GM21360 (cell line): ENCODE measurements at regions not wholly inside any gene's neighbourhood (a gene's known extent, or its start where the extent isn't known, plus 50 kb on each side); places are given as distances from the start of the nearest gene placed in this dataset.

Source experiments
- ATAC-seq: cut with Tn5 transposase; IDR thresholded peaks from one replicate; pipeline ENCODE4 v1.9.1; 2021; ENCODE audit warnings: mild to moderate bottlenecking, moderate library complexity; ENCODE audit not compliant: unreplicated experiment

GRCh38 chr4:111464251-111465045 lies 680.8 kb upstream of the FAM241A start:
- no peak for ATAC-seq

DNA sequence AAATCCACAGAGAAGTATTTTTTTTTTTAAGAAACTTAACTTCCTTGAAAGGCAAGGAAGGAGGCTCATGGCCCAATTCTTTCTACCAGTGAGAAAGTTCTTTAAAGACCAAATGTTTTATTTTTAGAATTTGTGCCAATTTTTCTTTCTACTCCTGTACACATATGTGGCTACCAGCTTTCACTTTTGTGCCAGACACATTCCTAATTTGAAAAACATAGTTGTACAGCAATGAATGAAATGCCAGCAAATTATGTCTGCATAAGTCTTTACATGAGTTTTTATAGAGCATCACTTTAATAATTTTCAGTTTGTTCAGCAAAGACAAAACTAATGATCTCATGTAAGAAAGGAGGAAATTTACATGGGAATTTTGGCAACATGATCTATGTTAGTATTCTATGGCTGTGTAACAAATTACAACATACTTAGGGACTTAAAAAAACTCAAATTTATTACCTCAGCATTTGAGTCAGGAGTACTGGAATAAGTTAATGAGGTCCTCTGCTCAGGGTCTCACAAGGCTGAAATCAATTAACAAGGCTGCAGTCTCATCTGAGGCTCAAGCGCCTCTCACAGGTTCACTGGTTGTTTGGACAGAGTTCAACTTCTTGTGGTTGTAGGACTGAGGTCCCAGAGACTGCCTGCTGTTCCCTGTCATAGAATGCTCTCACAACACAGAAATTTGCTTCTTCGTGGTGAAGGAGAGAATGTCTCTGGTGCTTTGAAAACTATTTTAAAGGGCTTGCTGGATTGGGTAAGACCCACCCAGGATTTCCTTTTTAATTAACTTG lies 678.2 kb upstream of the FAM241A start:
- ATAC-seq: no peak

DNA sequence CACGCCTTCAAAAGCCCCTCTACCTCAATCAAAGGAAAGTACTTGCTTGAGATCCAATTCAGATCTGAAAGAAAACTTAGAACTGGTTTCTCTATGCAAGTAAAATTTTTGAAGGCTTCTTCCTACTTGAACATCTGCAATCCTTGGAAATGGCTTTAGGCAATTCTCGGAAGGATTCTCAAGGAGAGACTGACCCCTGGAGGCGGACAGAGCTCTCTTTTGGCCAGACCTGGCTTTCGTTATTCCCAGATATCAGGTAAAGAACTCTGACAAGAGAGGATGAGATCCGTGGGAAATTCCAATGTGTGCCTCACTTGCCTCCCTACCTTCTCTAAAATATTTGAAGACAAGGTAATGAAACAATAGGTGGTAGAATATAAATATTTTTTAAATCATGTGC lies 670.3 kb upstream of the FAM241A start:
- no peak for ATAC-seq

DNA sequence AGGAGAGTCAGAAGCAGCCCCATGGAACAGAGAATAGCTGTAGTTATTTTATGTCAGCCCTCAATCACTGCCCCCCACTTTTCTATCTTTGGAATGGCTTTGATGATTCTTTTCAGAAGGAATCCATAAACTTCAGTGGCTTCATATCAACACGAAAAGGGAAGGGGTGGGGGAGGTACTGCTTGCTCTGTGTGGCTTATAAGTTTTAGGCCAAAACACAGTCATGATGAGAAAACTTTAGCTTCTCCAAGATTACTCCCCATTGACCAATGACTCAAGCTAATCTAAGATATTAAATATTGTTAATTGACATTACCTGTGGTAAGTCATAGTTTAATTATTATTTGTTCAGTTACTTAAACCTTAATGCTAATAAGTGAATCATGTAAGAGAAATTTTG lies 669.6 kb upstream of the FAM241A start:
- ATAC-seq: no peak

DNA sequence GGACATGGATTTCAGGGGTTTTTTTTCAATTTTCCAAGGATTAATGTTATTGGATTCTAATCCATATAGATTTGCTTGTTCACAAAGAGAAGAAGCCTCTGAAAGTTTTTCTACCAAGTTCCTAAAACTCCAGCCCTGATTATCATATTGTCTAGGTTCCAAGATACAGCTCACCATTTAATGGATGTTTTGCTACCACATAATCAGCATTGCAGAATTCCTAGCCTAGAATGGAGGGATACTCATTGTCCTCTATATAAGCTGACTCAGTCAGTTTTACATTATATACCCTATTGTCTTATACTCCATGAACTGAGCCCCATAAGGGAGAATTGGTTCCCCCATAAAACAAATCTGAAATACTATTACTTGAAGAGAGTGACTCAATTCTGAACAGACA lies 664.7 kb upstream of the FAM241A start:
- no peak for ATAC-seq

DNA sequence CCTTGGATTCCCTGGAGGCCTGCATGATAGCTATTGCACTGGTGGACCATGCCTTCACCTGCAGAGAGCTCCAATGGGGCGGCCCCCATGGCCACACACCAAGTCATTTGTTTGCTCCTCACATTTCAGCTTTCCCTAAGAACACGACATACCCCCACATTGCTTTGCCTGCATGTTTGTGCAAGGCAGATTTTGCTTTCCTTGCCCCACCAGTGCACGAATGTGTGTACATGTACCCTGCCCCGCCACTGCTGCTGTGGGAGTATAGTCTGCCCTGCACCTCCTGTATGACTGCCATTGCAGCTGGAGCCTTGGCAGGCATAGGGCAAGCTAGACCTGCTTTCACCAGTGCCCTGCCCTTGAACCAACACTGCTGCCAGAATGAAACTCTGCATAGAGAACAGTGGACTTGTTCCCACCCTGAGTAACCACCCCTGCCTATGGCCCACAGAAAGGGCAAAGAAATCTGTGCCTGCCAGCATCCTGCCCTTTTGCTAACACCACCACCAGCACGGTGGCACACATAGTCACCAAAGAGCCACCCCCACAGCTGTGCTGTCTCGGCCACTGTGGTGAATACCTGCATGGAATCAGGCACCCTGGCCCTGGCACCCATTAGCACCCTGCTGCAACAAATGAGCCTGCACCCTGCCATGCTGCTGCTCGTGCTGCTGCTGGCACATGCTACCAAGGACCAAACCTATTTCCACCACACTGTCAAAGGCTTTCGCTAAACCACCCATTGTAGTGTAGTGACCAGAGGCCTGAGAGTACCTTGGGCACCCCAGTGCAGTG lies 661.7 kb upstream of the FAM241A start:
- no peak for ATAC-seq

- ATAC-seq: no peak
Observed at GRCh38 chr4:111492496-111492895, 652.8 kb upstream of the FAM241A start.

DNA sequence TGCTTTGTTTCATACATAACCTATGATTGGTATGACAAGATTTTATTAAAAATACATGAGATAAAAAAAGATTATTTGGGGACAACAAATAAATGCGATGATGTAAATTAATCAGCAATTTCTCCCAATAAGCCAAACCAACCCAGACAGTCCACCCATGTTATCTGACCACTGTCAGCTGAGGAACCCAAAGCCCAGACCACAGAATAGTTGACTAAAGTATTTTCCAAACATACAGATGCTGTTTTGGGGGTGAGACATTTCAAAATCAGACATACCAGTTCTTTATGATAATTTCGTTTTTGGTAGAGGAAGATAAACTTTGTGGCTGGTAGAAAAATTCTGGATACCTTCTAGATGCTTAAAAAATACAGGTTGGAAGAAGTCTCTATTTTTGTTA lies 650.8 kb upstream of the FAM241A start:
- no peak for ATAC-seq

DNA sequence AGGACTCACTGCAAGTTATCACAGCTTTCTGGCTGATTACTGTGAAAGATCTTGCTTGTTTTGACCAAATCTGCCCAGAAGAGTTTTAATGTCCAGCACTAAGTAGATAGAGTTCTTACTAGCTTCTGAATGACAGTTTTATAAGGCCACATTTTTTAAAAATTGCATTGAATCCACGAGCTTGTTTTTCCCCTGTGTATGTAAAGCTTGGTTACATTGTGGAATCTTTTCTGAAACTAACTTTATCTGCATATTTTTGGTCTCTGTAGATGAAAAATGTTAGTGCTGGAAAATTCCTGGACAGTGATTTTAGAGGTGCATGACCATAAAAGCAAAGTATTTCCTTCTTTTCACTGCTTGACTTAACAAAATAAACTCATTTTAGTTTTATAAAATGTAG lies 650.3 kb upstream of the FAM241A start:
- no peak for ATAC-seq

DNA sequence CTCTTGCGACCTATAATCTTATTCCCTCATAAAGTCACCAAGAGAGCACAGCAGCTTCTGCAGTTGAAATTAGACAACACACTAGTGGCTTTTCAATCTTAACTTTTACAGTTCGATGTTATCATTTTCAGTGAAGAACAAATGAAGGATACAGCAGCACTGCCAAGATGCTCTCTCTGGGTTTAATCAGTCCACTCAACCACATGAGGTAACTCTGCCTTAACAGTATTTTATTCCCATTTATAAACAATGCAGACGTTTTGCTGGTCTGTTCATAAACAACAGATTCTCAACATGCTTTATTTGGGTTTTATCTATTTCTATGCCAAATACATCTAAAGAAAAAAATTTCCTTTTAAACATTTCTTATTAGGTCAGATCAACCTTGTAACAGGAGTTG lies 646.0 kb upstream of the FAM241A start:
- ATAC-seq: no peak

- ATAC-seq: no peak
Observed at GRCh38 chr4:111499706-111500105, 645.5 kb upstream of the FAM241A start.

- ATAC-seq: no peak
Observed at GRCh38 chr4:111500858-111501257, 644.4 kb upstream of the FAM241A start.

GRCh38 chr4:111501946-111502345 lies 643.3 kb upstream of the FAM241A start:
- no peak for ATAC-seq

DNA sequence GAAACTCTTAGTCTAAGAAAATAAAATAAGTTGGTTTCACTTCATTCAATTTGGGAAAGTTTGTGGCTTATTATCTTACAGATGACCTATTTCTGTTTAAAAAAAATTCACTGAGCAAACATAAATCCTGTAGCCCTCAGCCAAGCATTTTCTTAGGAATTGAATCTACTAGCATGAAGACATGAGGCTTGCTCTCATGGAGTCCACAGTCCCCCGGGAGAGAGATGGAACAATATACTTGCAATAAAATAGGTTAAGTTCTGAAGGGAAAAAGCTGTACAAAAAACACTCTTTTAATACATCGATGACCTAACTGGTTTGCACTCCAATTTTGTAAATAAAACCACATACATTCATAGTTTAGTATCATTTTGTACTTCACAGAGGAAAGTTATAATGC lies 642.6 kb upstream of the FAM241A start:
- ATAC-seq: no peak

DNA sequence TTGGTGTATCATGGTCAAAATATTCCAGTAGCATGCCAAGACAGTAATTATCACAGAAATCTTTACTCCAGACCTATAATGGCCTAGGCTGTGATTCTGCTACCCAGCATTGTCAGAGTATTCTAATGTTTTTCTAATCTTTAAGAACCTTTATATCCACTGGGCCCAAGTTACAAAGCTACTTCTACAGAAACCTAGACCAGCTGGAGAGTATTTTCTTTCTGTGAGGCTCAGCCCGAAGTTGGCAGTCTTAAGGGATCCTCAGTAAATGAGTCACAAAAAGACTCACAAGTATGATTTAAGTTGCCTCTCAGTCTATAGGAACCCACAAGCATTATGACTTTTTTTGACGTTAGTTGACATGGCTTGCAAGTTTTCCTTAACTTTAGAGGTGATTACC lies 638.5 kb upstream of the FAM241A start:
- ATAC-seq: no peak

DNA sequence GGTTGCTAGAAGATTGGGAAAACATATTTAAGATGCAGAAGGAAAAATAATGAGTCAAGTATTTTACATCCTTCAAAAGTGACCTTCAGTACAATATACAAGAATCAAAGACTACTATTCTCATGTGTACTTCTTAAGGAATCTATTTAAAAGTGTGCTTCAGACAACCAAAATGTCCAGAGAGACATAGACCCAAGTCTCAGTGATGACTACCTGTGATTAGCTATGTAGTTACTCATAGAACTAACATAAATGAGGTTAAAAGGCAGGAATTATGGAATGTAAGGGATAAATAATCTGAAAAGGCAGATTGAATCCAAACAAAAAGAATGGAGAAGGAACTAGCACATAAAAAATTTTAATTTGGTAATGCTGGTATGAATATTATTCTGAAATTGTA lies 634.7 kb upstream of the FAM241A start:
- no peak for ATAC-seq

- ATAC-seq: no peak
Observed at GRCh38 chr4:111512081-111512783, 633.0 kb upstream of the FAM241A start.

GRCh38 chr4:111519683-111520082 lies 625.6 kb upstream of the FAM241A start:
- ATAC-seq: no peak

DNA sequence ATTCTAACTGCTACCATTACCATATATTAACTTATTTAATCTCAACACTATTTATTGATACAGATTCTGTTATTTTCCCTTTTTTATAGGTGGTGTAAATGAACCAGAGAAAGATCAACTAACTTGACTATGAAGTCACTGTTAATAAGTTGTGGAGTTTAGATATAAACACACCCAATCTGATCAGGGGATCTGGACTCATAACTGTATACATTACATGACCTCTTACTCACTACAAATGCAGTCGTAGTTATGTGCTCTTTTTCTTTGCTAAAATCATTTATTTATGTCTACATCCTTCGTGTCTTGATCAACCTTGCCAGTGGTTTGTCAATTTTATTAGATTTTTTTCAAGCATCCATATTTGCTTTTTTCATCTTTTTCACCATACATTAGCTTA lies 614.8 kb upstream of the FAM241A start:
- ATAC-seq: no peak

DNA sequence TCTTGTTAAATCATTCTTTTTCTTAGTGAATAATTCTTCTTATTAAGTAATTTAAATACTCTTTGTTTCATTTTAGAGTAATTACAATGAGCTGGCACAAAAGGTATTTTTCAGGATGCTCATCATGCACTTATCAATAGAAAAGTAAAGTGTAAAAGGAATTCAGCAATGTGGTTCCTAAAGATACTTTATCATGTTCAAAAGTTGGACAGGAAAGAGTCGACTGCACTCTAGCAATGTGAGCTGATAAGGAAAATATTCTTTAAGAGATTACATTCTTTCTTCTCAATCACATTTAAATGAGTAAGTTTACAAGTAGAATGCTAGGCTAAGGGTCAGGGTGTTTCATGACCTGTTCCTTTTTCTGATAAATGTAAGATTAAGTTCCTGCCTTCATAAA lies 609.5 kb upstream of the FAM241A start:
- ATAC-seq: no peak

GRCh38 chr4:111537165-111537564 lies 608.1 kb upstream of the FAM241A start:
- ATAC-seq: no peak
